HCEC 1CT (cell line): ENCODE measurements at regions not wholly inside any gene's neighbourhood (a gene's known extent, or its start where the extent isn't known, plus 50 kb on each side); places are given as distances from the start of the nearest gene placed in this dataset.
"Not testable (repeated sequence)": the region's sequence is repeated elsewhere in the genome, so short reads cannot be mapped to it uniquely, and the experiment has no call there.

Experiments
- DNase-seq: peaks from one replicate; pipeline ENCODE4 v3.0.0-alpha.2; 2017

DNA sequence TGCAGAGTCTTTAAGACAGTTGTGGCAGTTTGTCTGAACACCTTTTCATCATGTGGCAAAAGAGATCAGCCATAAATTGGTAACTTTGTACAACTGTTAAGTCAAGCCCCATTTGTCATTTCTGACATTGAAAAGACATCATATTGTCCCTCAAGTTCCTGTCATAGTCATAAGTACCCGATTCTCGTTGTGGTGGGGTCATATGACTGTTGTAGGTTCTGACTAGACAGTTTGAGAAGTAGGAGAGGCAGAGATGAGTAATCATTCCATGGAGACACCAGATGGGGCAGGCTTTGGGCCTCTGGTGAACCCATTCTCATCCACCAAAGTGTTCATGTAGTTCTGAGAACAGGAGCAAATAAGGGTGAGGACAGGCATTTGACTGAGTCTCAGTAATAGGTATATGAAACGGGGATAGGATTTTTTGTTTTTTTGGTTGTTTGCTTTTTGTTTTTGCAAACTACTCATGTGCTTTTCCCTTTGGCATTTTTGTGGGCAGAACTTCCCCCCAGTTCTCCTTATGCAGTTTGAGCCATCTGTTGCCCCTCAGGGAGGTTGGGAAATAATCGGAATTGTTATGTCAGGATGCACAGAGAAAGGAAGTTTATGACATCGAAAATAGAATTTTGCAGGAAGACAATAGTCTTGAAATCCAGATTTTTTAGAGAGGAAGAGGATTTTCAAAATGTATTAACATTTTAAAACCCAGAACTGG, 86.9 kb upstream of the KCNE2 start:
- peak; percentile 44 for DNase-seq

GRCh38 chr21:34278451-34278850, 85.4 kb upstream of the KCNE2 start:
- no peak for DNase-seq

GRCh38 chr21:34279285-34279684, 84.5 kb upstream of the KCNE2 start:
- DNase-seq, result no peak

DNA sequence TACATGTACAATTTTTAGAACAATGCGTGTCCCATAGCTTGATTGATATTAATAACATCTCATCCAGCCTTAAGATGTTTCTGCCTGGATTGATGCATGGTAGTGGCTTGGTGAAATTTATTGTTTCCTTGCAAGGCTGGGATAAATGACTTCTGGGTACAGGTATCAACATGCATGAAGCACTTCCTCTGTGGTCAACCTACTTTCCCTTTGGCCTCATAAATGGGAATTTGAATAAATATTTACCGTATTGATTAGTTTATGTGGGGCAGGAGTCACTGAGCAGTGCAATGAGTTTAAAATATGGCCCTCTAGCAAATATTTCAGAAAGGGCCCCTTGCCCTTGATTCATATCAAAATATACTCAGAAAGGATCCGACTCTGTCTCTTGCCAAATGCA, 83.9 kb upstream of the KCNE2 start:
- DNase-seq, result no peak

DNA sequence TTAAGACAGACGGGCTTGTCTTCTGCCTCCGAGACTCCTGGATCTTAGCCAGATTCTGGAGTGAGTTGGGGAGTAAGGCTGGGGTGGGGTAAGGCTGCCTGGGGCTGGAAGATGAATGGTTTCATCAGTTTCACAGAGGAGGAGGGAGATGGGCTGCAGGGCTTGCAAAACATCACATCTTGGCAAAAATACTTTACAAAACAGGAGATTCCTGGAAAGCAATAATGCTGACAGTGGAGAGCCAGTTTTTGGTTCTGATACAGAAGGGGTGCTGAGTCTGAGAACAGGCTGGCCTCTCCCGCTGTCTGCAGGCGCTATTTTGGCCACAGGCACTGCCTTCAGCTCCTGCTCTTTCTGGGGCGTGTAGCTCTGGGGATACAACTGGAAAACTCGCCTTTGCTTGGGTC, 83.4 kb upstream of the KCNE2 start:
- no peak for DNase-seq

GRCh38 chr21:34280959-34281358, 82.8 kb upstream of the KCNE2 start:
- DNase-seq, result no peak

- DNase-seq, result peak; percentile 22
Observed at GRCh38 chr21:34282223-34282622, 81.6 kb upstream of the KCNE2 start.

DNA sequence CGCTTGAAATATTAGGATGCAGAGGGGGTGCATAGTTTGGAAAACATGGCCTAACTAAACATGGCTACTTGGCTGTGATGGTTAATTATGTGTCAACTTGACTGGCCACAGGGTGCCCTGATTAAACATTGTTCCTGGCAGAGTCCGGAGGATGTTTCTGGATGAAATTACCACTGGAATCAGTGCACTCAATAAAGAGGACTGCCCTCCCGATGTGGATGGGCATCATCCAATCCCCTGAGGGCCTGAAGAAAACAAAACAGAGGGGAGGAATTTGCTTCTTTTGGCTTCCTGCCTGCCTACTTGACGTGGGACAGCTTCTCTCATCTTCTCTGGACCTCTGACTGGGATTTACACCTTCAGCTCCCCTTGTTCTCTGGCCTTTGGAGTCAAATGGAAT, 79.1 kb upstream of the KCNE2 start:
- DNase-seq, result no peak

DNA sequence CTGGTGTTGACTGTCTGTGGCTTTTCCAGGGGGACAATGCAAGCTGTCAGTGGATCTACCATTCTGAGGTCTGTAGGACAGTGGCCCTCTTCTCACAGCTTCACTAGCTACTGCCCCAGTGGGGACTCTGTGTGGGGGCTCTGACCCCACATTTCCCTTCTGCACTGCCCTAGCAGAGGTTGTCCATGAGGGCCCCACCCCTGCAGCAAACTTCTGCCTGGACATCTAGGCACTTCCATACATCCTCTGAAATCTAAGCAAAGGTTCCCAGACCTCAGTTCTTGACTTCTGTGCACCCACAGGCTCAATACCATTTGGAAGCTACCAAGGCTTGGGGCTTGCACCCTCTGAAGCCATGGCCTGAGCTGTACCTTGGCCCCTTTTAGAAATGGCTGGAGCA, 75.8 kb upstream of the KCNE2 start:
- DNase-seq, result not testable (repeated sequence)

- DNase-seq, result no peak
Observed at GRCh38 chr21:34289856-34290255, 74.0 kb upstream of the KCNE2 start.

DNA sequence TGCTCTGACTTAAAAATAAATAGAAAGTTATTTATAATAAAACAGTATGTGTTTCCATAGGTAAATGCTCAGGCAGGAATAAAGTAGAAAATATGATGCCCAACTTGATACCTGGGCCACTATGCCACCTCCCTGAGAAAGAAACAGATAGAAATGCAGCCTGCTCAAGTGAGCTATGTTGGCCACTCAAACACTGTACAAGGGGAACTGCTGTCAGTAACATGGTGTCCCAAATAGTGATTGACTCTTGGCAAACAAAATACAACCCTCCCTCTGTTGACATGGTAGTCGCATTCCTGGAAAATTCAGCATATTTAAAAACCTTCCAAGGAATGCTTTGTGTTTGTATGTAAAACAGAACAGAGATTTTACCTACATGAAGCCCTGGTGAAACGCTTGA, 66.9 kb upstream of the KCNE2 start:
- no peak for DNase-seq

DNA sequence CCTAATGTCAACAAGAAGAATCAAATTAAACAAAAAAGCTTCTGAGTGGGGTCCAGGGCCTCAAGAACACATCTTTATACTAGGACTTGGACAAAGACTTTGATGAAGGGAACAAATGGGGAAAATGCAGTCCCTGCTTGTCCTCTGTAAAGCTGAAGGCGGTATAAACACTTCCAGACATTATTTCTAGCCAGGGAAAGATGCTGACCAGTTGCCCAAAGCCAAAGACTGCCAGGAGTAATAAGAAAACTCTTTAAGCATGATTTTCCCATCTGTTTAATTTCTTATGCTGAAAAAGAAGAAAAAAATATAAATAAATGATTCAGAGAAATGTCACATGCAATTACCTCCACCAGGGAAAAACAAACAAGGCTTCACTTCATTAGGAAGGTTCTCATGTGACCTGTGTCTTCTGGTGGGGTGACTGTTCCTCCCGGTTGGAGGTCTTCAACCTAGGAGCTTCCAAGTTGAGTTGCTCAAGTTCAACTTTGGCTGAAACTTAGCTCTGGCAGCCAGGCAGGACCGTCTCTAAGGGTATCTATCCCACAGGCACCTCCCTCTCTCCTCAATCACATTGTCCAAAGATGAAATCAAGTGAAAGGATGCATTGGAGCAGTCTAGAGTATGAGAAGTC, 65.2 kb upstream of the KCNE2 start:
- no peak for DNase-seq

- DNase-seq, result no peak
Observed at GRCh38 chr21:34299168-34299539, 64.7 kb upstream of the KCNE2 start.

GRCh38 chr21:34302521-34302920, 61.3 kb upstream of the KCNE2 start:
- DNase-seq, result peak; percentile 20

DNA sequence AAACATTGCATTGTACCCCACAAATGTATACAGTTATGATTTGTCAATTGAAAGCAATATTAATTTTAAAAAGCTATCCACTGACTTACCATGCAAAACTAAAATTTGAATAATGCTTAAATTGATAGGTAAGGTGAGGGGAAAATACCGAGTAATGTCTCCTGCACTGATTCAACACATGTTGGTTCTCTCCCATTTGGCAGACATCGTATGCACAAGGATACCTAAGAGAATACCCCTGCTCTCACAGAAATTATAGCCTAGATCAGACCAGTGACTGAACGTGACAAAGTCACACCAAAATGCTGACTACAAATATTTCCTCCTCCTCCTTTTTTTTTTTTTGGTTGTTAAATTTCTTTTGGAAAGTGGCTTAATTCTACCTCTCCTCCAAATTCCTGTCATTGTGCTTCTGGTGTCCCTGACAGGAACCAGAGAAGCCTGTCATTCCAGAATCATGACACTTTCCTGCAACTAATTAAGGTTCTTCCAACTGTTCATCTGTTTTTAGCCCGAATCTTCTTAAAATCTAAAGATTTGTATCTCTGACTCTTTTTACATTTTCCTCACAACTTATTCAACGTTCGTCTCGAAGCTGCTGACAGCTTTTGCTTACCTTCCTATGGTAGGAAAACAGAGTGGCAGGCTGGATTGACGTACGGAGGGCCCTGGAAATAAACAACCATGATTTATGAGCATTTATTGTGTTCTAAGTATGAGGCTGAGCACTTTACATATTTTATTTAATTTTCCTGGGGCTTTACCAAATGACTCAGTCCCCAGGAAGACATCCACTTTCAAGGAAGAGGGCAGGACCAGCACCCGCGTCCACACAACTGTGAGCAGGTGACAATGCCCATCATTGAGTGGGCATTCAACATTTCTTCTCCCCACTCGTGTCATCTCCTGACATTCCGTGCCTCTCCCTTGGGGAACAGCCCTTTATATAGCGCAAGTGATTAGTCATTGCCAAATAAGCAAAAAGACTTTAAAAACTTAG, 57.9 kb upstream of the KCNE2 start:
- DNase-seq, result no peak

GRCh38 chr21:34307991-34308532, 55.7 kb upstream of the KCNE2 start:
- DNase-seq, result no peak

DNA sequence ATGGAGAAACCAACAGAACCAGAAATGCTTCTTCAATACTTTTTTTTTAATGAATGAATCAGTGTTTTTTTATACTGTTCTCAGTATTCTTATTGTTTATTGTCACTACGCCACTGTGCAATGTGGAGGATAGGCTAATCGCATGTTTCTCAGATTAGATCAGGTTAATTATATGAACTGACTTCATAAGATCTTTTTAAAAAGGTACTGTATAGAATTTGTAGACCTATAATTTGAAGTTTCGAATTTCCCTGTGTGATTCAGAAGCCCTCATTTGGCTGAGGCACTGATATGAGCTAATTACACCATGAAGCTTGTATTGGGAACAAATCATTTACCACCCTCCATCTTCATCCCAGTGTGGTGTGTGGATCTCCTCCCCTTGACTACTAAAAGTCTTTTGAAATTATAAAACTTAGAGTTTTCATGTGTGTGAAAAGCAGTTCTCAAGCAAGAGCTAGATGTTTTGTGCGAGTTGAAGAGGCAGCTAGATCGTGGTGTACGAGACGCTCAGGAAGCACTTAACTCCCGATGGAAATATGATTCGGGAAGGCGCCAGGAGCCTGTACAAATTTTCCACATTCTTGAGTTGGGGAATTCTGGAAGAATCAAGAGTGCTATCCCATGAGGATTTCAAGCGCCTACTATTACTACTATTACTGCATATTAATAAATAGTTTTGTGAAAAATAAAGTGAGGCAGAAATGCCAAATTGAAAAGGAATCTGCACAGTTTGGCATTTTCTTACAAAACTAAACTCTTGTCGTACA, 52.1 kb upstream of the KCNE2 start:
- no peak for DNase-seq

DNA sequence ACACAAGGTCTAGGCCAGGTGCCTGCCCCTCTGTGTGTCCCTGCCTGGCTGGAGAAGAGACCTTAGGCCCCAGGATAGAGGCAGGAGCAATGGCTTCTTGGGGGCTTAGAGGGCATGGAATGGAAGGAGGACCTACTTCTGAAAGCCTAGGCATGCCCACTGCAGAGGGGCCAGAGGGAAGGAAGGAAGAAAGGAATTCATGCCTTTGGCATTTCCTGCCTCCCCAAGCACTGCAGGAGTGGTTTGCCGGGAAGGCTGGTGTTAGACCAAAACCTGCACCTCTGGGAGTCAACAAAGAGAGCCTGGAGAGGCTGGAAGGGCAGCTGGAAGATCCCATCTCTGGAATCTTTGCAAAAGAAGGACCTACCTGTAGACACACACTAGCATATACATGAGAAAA, 50.7 kb upstream of the KCNE2 start:
- peak; percentile 17 for DNase-seq
